Kidney epithelial cell (primary cell): ENCODE measurements at regions not wholly inside any gene's neighbourhood (a gene's known extent, or its start where the extent isn't known, plus 50 kb on each side); places are given as distances from the start of the nearest gene placed in this dataset.

Experiments used
- DNase-seq: peaks from one replicate; pipeline ENCODE4 v3.0.0-alpha.2; 2010; ENCODE audit warnings: low read depth
- H3K27me3 ChIP-seq: 2 replicates; pipeline ENCODE4 v1.6.0; 2011; ENCODE audit warnings: low read length; ENCODE audit not compliant: control insufficient read depth, insufficient read depth
- H3K36me3 ChIP-seq: 2 replicates; pipeline ENCODE4 v1.5.1; 2011; ENCODE audit warnings: low read length; ENCODE audit not compliant: control insufficient read depth, insufficient read depth
- H3K4me3 ChIP-seq: 2 replicates; pipeline ENCODE4 v1.5.1; 2011; ENCODE audit warnings: low read depth, mild to moderate bottlenecking, control low read depth, low read length
- CTCF ChIP-seq: IDR thresholded peaks from 2 replicates; pipeline ENCODE4 v1.5.1; 2011; ENCODE audit warnings: mild to moderate bottlenecking, moderate library complexity, low read length, control low read depth, inconsistent platforms; ENCODE audit not compliant: insufficient read depth, poor library complexity, severe bottlenecking

- no peak for TF ChIP-seq CTCF
- no peaks in the 10 kb centered on the region for H3K36me3 ChIP-seq
- DNase-seq, result no peak
- H3K27me3 ChIP-seq, result no peaks in the 10 kb centered on the region
- H3K4me3 ChIP-seq, result no peak overlapping the region
Observed at GRCh38 chr5:2588850-2589501, 162.5 kb downstream of the IRX2 start.

DNA sequence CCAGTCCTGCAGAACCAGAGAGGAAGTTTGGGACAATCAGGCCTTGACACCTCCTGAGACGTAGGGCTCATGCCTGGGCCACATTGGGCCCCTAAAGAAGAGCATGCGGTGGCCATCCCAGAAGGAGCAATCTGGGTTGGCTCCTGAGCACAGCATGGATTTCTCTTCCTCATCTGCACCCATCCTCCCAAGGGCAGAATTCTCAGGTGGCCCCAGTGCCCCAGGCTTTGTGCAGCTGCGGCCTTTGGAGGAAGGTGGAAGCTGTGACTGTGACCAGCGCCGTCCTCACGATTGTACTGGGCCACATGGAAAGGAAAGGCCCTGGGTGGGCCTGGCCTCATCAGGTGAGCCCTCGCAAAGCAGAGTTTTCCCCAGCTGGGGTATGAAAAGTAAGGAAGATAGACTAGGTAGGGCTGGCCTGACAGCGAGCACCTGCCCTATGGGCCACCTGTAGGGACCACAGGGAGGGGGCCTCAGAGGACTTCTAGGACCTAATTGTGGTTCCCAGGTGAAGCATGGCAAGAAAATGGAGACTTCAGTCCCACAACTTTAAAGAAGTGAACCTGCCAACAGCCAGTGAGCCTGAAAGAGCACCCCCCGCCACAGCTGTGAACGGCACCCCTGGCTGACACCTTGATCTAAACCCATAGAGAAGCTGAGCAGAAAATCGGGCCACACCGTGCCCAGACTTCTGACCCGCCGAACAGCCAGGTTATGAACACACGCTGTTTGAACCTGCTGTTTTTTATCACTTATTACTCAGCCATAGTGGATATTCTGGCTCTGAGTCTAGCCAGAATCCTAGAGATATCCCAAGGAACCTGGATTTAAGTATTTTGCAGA lies 164.1 kb downstream of the IRX2 start:
- no peak for DNase-seq
- no peak for TF ChIP-seq CTCF
- Histone ChIP-seq H3K4me3 (no peak overlapping the region), H3K36me3 (no peaks in the 10 kb centered on the region), H3K27me3 (no peaks in the 10 kb centered on the region)

GRCh38 chr5:2586016-2586715 lies 165.3 kb downstream of the IRX2 start:
- no peak for DNase-seq
- no peak overlapping the region for H3K4me3 ChIP-seq
- H3K27me3 ChIP-seq, result no peaks in the 10 kb centered on the region
- no peak for TF ChIP-seq CTCF
- H3K36me3 ChIP-seq, result no peaks in the 10 kb centered on the region

GRCh38 chr5:2584579-2585269 lies 166.8 kb downstream of the IRX2 start:
- no peak for DNase-seq
- no peak for TF ChIP-seq CTCF
- Histone ChIP-seq H3K27me3 (no peaks in the 10 kb centered on the region), H3K36me3 (no peaks in the 10 kb centered on the region), H3K4me3 (no peak overlapping the region)

DNA sequence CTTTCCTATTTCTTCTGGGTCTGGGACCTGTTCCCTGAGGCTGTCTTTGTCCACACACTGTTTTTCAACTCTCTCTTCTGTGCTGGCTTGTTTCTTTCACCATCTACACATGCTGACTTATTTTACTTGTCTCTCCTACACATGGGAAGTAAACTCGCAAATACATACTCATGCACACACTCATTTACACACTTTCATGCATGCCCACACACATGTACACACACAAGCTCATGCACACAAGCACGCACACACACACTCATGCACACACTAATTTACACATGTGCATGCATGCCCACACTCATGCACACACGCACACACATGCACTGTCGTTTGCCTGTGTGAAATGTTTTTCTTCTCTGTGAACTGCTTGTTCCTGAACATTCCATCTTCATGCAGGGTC lies 169.0 kb downstream of the IRX2 start:
- H3K27me3 ChIP-seq, result no peaks in the 10 kb centered on the region
- no peaks in the 10 kb centered on the region for H3K36me3 ChIP-seq
- no peak for DNase-seq
- TF ChIP-seq CTCF, result no peak
- H3K4me3 ChIP-seq, result no peak overlapping the region
